Heart right ventricle (tissue), 16 donors: ENCODE measurements at regions not wholly inside any gene's neighbourhood (a gene's known extent, or its start where the extent isn't known, plus 50 kb on each side); places are given as distances from the start of the nearest gene placed in this dataset.
"Not testable (repeated sequence)": the region's sequence is repeated elsewhere in the genome, so short reads cannot be mapped to it uniquely, and the experiment has no call there.

ENCODE experiments used
- ATAC-seq, 8 donors: fragments of 200-7000 bp; cut with Tn5 transposase; one replicate each; pipeline ENCODE4 v1.9.1; 2020; ENCODE audit warnings: mild to moderate bottlenecking in 8 of 8, moderate library complexity in 8 of 8, moderate number of reproducible peaks in 1 of 8
- DNase-seq, 2 donors: peaks; one replicate each; pipeline ENCODE4 v3.0.0-alpha.2; 2020
- H3K27ac ChIP-seq, 10 donors: fragments of 200-600 bp; sonication (generic) in 2 of 10; one replicate each; pipeline versions ENCODE4 v1.5.0 to v1.8.0; 2020 to 2022; ENCODE audit warnings: mild to moderate bottlenecking in 3 of 10
- H3K27me3 ChIP-seq, 7 donors: fragments of 200-600 bp; one replicate each; pipeline ENCODE4 v1.8.0; 2021 to 2022; ENCODE audit warnings: mild to moderate bottlenecking in 2 of 7
- H3K36me3 ChIP-seq, 9 donors: fragments of 200-600 bp; sonication (generic) in 1 of 9; one replicate each; pipeline versions ENCODE4 v1.5.0 to v1.8.0; 2020 to 2022; ENCODE audit warnings: mild to moderate bottlenecking in 2 of 9
- H3K4me1 ChIP-seq, 9 donors: fragments of 200-600 bp; sonication (generic) in 1 of 9; one replicate each; pipeline versions ENCODE4 v1.5.0 to v1.8.0; 2020 to 2022; ENCODE audit warnings: mild to moderate bottlenecking in 4 of 9
- H3K4me3 ChIP-seq, 10 donors: fragments of 200-600 bp; sonication (generic) in 2 of 10; one replicate each; pipeline versions ENCODE4 v1.5.0 to v1.8.0; 2020 to 2022; ENCODE audit warnings: mild to moderate bottlenecking in 7 of 10, moderate library complexity in 2 of 10
- H3K9me3 ChIP-seq, 11 donors: fragments of 200-600 bp in 10 of 11; sonication (generic) in 2 of 11; one replicate each; pipeline versions ENCODE4 v1.5.0 to v1.8.0; 2013 to 2022; ENCODE audit warnings: mild to moderate bottlenecking in 2 of 11, control low read depth in 1 of 11, moderate library complexity in 1 of 11
- whole genome bisulfite sequencing, 2 donors: extraction: QIAGEN DNeasy Blood & Tissue Kit; methylation state at CpG; one replicate each; pipeline ENCODE4 v1.1.7; 2013; ENCODE audit warnings: inconsistent platforms in 1 of 2; 5-methylcytosine and 5-hydroxymethylcytosine counted together
- intact Hi-C, 10 donors: fragments of 100-400 bp; cut with DNase I; formaldehyde crosslinking; loops; one replicate each; pipeline versions ENCODE4 v1.11.1 to v1.14.2; 2022
- TF ChIP-seq, protein P1 (sequence below), 9 donors: fragments of 200-600 bp; sonication (generic) in 2 of 9; IDR thresholded peaks; one replicate each; pipeline versions ENCODE4 v1.5.0 to v1.8.0; 2021 to 2022; ENCODE audit warnings: antibody characterized with exemption in 9 of 9, mild to moderate bottlenecking in 5 of 9, moderate library complexity in 1 of 9
- donor health status: Arrhythmogenic right ventricular cardiomyopathy.
- donor health status: ischemic (EF 13 %, LVEDD 7.1; RV severe dilation, severe dysfunction).
- donor health status: healthy with polysubstance abuse.
- donor health status: DM: no; HTN: yes; CAD: no.
- donor health status: DM: no; HTN: no; CAD: no.
- donor health status: ischemic (EF 25% LVEDD 6.9; RV normal size, moderate dysfunction).
- donor health status: ischemic (EF 25% LVEDD 5.7; RV mildly dilated, moderate dysfunction).
- donor health status: healthy.
- donor health status: DM: yes; HTN: yes; CAD: no.
- donor health status: Ischemic cardiomyopathy.
- donor health status: ischemic (EF 35%, LVEDD 5.7; RV mildly dilated, moderate dysfunction).
- donor health status: nonischemic (EF 11% LVEDD 7.7; RV severe dilation, severe dysfunction).
- donor health status: DM: yes; HTN: yes; CAD: no.
- donor health status: PGD.
- donor health status: ischemic (EF 29% LVEDD 5.4; RV normal size, mild dysfunction).
- donor health status: nonischemic (EF 23%, LVEDD 6.1; RV moderate dilation, normal function).

DNA sequence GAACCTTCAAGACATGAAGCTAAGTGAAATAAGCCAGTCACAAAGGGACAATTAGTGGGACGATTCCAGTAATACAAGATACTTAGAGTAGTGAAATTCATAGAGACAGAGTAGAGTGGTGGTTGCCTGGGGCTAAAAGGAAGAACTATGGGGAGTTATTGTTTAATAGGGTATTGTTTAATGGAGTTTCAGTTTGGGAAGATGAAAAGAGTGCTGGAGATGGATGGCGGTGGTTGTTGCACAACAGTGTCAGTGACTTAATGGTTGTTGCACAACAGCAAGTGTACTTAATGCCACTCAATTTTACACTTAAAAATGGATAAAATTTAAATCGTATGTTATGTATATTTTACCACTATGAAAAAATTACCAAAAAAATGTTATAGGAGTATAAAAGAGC lies 209.7 kb upstream of the TENT5A start:
- DNase-seq (no peak), ATAC-seq (no peak)
- Histone ChIP-seq H3K27me3 (no peaks in the 10 kb centered on the region), H3K9me3 (peaks cover 0 to 8% (median 0%) of the 10 kb centered on the region in 11 donors), H3K27ac (no peak overlapping the region), H3K36me3 (no peaks in the 10 kb centered on the region), H3K4me1 (no peaks in the 10 kb centered on the region), H3K4me3 (no peak overlapping the region)
- TF ChIP-seq, protein P1, sequence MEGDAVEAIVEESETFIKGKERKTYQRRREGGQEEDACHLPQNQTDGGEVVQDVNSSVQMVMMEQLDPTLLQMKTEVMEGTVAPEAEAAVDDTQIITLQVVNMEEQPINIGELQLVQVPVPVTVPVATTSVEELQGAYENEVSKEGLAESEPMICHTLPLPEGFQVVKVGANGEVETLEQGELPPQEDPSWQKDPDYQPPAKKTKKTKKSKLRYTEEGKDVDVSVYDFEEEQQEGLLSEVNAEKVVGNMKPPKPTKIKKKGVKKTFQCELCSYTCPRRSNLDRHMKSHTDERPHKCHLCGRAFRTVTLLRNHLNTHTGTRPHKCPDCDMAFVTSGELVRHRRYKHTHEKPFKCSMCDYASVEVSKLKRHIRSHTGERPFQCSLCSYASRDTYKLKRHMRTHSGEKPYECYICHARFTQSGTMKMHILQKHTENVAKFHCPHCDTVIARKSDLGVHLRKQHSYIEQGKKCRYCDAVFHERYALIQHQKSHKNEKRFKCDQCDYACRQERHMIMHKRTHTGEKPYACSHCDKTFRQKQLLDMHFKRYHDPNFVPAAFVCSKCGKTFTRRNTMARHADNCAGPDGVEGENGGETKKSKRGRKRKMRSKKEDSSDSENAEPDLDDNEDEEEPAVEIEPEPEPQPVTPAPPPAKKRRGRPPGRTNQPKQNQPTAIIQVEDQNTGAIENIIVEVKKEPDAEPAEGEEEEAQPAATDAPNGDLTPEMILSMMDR (IDR thresholded peaks at IDR 0.05): no peak
- intact Hi-C loops: no loop called here
- WGBS, 2 donors: 90 to 95% methylated on average over 3 of the region's 3 CpGs

- Histone ChIP-seq H3K4me1 (peaks cover 0 to 8% (median 0%) of the 10 kb centered on the region in 9 donors), H3K36me3 (no peaks in the 10 kb centered on the region), H3K27ac (no peak overlapping the region), H3K27me3 (no peaks in the 10 kb centered on the region), H3K9me3 (peaks cover 0 to 4% (median 0%) of the 10 kb centered on the region in 11 donors), H3K4me3 (no peak overlapping the region)
- WGBS, 2 donors: 18 to 22% methylated on average over 1 of the region's 1 CpG
- no peak for DNase-seq
- no peak for ATAC-seq
- TF ChIP-seq, protein P1 (IDR thresholded peaks at IDR 0.05): no peak
- intact Hi-C loops: no loop called here
Observed at GRCh38 chr6:81950877-81951276, 198.4 kb upstream of the TENT5A start.

GRCh38 chr6:81948861-81949260 lies 196.4 kb upstream of the TENT5A start:
- Histone ChIP-seq H3K4me3 (no peak overlapping the region), H3K9me3 (peaks cover 0 to 3% (median 0%) of the 10 kb centered on the region in 11 donors), H3K27ac (no peak overlapping the region), H3K27me3 (no peaks in the 10 kb centered on the region), H3K36me3 (no peaks in the 10 kb centered on the region), H3K4me1 (peaks cover 0 to 8% (median 0%) of the 10 kb centered on the region in 9 donors)
- intact Hi-C loops: loop anchor here in 1 of 10 donors (5.0 kb wide), 1 partner anchor 218 kb away; no protein-coding TSS in a partner anchor
- DNase-seq: no peak
- TF ChIP-seq, protein P1 (IDR thresholded peaks at IDR 0.05): no peak
- ATAC-seq: no peak

DNA sequence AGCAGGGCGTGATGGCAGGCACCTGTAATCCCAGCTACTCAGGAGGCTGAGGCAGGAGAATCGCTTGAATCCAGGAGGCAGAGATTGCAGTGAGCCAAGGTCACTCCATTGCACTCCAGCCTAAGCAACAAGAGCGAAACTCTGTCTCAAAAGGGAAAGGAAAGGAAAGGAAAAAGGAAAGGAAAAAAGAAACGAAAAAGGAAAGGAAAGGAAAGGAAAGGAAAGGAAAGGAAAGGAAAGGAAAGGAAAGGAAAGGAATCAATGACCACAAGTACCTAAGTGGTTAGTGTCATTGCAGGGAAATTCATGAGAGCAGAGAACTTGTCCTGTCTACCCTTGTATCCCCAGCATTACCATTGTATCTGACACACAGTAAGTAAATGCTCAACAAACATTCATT lies 195.7 kb upstream of the TENT5A start:
- not testable (repeated sequence) for H3K9me3 ChIP-seq, DNase-seq, H3K27me3 ChIP-seq, ATAC-seq, H3K27ac ChIP-seq, H3K4me3 ChIP-seq, H3K36me3 ChIP-seq, H3K4me1 ChIP-seq
- intact Hi-C loops: loop anchor here in 1 of 10 donors (5.0 kb wide), 1 partner anchor 219 kb away; no protein-coding TSS in a partner anchor
- 89 to 95% methylated on average over 4 of the region's 4 CpGs for WGBS, 2 donors

DNA sequence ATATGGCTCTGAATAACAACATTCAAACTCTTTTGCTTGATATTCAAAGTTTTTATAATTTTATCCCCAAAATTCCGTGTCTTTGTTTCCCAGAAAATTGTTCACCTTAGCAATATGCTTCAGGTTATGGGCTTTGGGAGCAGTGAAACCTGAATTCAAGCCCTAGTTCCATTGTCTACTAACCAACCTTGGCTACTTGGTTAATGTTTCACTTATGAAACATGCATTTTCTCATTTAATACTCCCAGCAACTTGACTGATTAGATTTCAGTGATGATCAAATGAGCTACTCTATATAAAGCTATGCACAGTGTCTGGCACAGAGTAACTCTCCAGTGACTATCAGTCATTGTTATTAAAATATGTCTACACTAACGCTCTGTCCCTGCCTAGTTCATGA lies 192.2 kb upstream of the TENT5A start:
- H3K36me3 ChIP-seq: no peaks in the 10 kb centered on the region
- no peaks in the 10 kb centered on the region for H3K27me3 ChIP-seq
- H3K4me1 ChIP-seq: peaks cover 0 to 10% (median 0%) of the 10 kb centered on the region in 9 donors
- no peak for ATAC-seq
- no peak overlapping the region for H3K4me3 ChIP-seq
- TF ChIP-seq, protein P1 (IDR thresholded peaks at IDR 0.05): no peak
- no peak overlapping the region for H3K27ac ChIP-seq
- no peaks in the 10 kb centered on the region for H3K9me3 ChIP-seq
- DNase-seq: no peak
- intact Hi-C loops: loop anchor here in 1 of 10 donors (5.0 kb wide), 1 partner anchor 223 kb away; no protein-coding TSS in a partner anchor
- WGBS, 2 donors: 90 to 94% methylated on average over 2 of the region's 2 CpGs

- H3K36me3 ChIP-seq, ATAC-seq, H3K9me3 ChIP-seq, intact Hi-C loops, DNase-seq, H3K27me3 ChIP-seq, H3K4me3 ChIP-seq, H3K27ac ChIP-seq: not testable (repeated sequence)
- peaks cover 0 to 25% (median 6%) of the 10 kb centered on the region in 9 donors for H3K4me1 ChIP-seq
- WGBS, 2 donors: 82 to 87% methylated on average over 2 to 3 of the region's 3 CpGs
Observed at GRCh38 chr6:81942842-81943241, 190.4 kb upstream of the TENT5A start.
